HCT116 (cell line): ENCODE measurements at regions not wholly inside any gene's neighbourhood (a gene's known extent, or its start where the extent isn't known, plus 50 kb on each side); places are given as distances from the start of the nearest gene placed in this dataset.

Experiments
- EGR1 ChIP-seq: IDR thresholded peaks from 2 replicates; pipeline ENCODE4 v1.6.1; 2012; ENCODE audit warnings: low read depth
- EZH2 ChIP-seq: fragments of 200-600 bp; sonication (generic); IDR thresholded peaks from 2 replicates; pipeline ENCODE4 v1.6.1; 2017; ENCODE audit warnings: antibody characterized with exemption, mixed run types
- EZH2phosphoT487 ChIP-seq: fragments of 200-600 bp; IDR thresholded peaks from 2 replicates; pipeline ENCODE4 v1.6.1; 2018; ENCODE audit warnings: antibody characterized with exemption, borderline replicate concordance
- FOSL1 ChIP-seq: IDR thresholded peaks from 2 replicates; pipeline ENCODE4 v1.6.1; 2012; ENCODE audit warnings: low read depth
- POLR2A ChIP-seq: IDR thresholded peaks from 2 replicates; pipeline ENCODE4 v1.7.0; 2011; ENCODE audit warnings: borderline replicate concordance; ENCODE audit not compliant: insufficient read depth, insufficient read length; ENCODE audit errors: extremely low read depth
- POLR2AphosphoS5 ChIP-seq: IDR thresholded peaks from 2 replicates; pipeline ENCODE4 v1.6.1; 2011; ENCODE audit warnings: mild to moderate bottlenecking, low read depth, low read length, moderate library complexity
- RAD21 ChIP-seq: IDR thresholded peaks from 2 replicates; pipeline ENCODE4 v1.6.1; 2012; ENCODE audit warnings: low read depth, mild to moderate bottlenecking
- SRF ChIP-seq: IDR thresholded peaks from 2 replicates; pipeline ENCODE4 v1.6.1; 2012; ENCODE audit warnings: low read depth
- YY1 ChIP-seq: IDR thresholded peaks from 2 replicates; pipeline ENCODE4 v1.6.1; 2011; ENCODE audit warnings: low read length, low read depth, moderate library complexity, mild to moderate bottlenecking; ENCODE audit not compliant: insufficient replicate concordance; ENCODE audit errors: extremely low read depth
- TF ChIP-seq, protein P1 (sequence below): IDR thresholded peaks from 2 replicates; pipeline ENCODE4 v1.6.1; 2012; ENCODE audit warnings: low read depth
- TF ChIP-seq, protein P2 (sequence below), 3 experiments: fragments of 200-600 bp in 1 of 3; sonication (generic) in 1 of 3; IDR thresholded peaks in 2 of 3; conservative IDR thresholded peaks in 1 of 3; 2 replicates each; pipeline ENCODE4 v1.5.1; 2012 to 2017; ENCODE audit warnings: low read depth in 2 of 3, low read length in 2 of 3, antibody characterized with exemption in 1 of 3, borderline replicate concordance in 1 of 3, control low read depth in 1 of 3, mild to moderate bottlenecking in 1 of 3, mixed read lengths in 1 of 3, mixed run types in 1 of 3, moderate library complexity in 1 of 3; ENCODE audit not compliant: insufficient read depth in 1 of 3
- TF ChIP-seq, protein P3 (sequence below): IDR thresholded peaks from 2 replicates; pipeline ENCODE4 v1.6.1; 2011; ENCODE audit warnings: mild to moderate bottlenecking, low read length, moderate library complexity; ENCODE audit not compliant: insufficient replicate concordance; ENCODE audit errors: extremely low read depth

DNA sequence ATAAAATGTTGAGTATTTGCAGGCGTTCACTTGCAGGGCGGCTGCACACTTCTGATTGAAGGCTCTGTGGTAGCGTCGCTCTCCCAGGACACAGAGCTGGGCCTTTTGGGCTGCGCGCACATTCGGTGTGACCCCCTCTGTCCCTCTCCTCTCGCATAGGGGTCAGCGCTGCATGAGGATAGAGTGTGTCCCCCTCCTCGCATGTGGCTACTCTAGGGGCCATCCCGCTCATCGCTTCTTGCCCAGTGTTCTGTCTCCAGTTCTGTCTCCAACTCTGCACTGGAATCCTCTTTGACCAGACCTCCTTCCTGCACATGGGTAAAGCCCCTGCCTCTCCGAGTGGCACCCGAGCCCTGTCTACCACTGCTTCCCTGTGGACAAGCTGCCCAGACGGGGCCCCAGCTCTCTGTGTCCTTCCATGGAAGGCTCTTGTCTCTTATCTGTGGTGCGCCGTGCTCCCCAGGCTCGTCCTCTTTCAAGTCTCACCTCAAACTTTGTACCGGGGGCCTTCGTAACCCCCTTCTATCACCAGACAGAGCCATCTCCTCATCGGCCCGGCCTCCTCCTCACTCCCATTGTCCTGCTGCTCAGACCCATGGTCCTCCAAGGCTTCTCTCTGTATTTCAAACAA lies 278.0 kb upstream of the HDAC4 start:
- TF ChIP-seq POLR2A (no peak), EZH2phosphoT487 (no peak), EZH2 (no peak), SRF (no peak), POLR2AphosphoS5 (no peak), YY1 (no peak), FOSL1 (no peak), RAD21 (no peak), EGR1 (no peak)
- TF ChIP-seq, protein P1, sequence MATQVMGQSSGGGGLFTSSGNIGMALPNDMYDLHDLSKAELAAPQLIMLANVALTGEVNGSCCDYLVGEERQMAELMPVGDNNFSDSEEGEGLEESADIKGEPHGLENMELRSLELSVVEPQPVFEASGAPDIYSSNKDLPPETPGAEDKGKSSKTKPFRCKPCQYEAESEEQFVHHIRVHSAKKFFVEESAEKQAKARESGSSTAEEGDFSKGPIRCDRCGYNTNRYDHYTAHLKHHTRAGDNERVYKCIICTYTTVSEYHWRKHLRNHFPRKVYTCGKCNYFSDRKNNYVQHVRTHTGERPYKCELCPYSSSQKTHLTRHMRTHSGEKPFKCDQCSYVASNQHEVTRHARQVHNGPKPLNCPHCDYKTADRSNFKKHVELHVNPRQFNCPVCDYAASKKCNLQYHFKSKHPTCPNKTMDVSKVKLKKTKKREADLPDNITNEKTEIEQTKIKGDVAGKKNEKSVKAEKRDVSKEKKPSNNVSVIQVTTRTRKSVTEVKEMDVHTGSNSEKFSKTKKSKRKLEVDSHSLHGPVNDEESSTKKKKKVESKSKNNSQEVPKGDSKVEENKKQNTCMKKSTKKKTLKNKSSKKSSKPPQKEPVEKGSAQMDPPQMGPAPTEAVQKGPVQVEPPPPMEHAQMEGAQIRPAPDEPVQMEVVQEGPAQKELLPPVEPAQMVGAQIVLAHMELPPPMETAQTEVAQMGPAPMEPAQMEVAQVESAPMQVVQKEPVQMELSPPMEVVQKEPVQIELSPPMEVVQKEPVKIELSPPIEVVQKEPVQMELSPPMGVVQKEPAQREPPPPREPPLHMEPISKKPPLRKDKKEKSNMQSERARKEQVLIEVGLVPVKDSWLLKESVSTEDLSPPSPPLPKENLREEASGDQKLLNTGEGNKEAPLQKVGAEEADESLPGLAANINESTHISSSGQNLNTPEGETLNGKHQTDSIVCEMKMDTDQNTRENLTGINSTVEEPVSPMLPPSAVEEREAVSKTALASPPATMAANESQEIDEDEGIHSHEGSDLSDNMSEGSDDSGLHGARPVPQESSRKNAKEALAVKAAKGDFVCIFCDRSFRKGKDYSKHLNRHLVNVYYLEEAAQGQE, result no peak
- TF ChIP-seq, protein P2, sequence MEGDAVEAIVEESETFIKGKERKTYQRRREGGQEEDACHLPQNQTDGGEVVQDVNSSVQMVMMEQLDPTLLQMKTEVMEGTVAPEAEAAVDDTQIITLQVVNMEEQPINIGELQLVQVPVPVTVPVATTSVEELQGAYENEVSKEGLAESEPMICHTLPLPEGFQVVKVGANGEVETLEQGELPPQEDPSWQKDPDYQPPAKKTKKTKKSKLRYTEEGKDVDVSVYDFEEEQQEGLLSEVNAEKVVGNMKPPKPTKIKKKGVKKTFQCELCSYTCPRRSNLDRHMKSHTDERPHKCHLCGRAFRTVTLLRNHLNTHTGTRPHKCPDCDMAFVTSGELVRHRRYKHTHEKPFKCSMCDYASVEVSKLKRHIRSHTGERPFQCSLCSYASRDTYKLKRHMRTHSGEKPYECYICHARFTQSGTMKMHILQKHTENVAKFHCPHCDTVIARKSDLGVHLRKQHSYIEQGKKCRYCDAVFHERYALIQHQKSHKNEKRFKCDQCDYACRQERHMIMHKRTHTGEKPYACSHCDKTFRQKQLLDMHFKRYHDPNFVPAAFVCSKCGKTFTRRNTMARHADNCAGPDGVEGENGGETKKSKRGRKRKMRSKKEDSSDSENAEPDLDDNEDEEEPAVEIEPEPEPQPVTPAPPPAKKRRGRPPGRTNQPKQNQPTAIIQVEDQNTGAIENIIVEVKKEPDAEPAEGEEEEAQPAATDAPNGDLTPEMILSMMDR (IDR thresholded peaks at IDR 0.05 in 2 of 3, conservative IDR thresholded peaks at IDR 0.05 in 1 of 3; ENCODE audit: borderline replicate concordance in 1 of 3, insufficient read depth in 1 of 3, low read depth in 2 of 3, low read length in 2 of 3), result no peak
- TF ChIP-seq, protein P3, sequence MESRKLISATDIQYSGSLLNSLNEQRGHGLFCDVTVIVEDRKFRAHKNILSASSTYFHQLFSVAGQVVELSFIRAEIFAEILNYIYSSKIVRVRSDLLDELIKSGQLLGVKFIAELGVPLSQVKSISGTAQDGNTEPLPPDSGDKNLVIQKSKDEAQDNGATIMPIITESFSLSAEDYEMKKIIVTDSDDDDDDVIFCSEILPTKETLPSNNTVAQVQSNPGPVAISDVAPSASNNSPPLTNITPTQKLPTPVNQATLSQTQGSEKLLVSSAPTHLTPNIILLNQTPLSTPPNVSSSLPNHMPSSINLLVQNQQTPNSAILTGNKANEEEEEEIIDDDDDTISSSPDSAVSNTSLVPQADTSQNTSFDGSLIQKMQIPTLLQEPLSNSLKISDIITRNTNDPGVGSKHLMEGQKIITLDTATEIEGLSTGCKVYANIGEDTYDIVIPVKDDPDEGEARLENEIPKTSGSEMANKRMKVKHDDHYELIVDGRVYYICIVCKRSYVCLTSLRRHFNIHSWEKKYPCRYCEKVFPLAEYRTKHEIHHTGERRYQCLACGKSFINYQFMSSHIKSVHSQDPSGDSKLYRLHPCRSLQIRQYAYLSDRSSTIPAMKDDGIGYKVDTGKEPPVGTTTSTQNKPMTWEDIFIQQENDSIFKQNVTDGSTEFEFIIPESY, result no peak
